H1 (cell line): ENCODE measurements at regions not wholly inside any gene's neighbourhood (a gene's known extent, or its start where the extent isn't known, plus 50 kb on each side); places are given as distances from the start of the nearest gene placed in this dataset.

Experiments used
- CTCF ChIA-PET: fragments of 300-600 bp; sonication (Branson Sonifier 250); formaldehyde crosslinking; loops from one replicate; lab custom pipeline; 2021; ENCODE audit not compliant: partially characterized antibody; lab: Charles Lee
- POLR2A ChIA-PET: fragments of 300-600 bp; sonication (Branson Sonifier 250); formaldehyde crosslinking; loops from one replicate; lab custom pipeline; 2021; ENCODE audit warnings: inconsistent platforms; ENCODE audit not compliant: partially characterized antibody; lab: Charles Lee
- DNase-seq, 2 experiments: peaks; one replicate each; pipeline versions ENCODE4 v3.0.0 to v3.0.0-alpha.2; 2010 to 2022; ENCODE audit warnings: low spot score in 2 of 2, low read depth in 1 of 2, mixed read lengths in 1 of 2
- FAIRE-seq: peaks from 2 replicates; lab custom pipeline; 2011; peaks lifted over from hg19 to GRCh38; lab: Jason Lieb, UNC
- H2AFZ ChIP-seq: 2 replicates; pipeline ENCODE4 v1.8.1; 2012; ENCODE audit warnings: low read length, inconsistent platforms
- H2AK5ac ChIP-seq: 2 replicates; pipeline ENCODE4 v1.6.1; 2013; ENCODE audit warnings: low read depth, low read length
- H2BK120ac ChIP-seq: replicated peaks from 2 replicates; pipeline ENCODE3; 2013; ENCODE audit warnings: low read depth, low read length, inconsistent platforms
- H2BK12ac ChIP-seq: 2 replicates; pipeline ENCODE4 v1.6.1; 2013; ENCODE audit warnings: low read depth, low read length
- H2BK15ac ChIP-seq: 2 replicates; pipeline ENCODE4 v1.6.1; 2013; ENCODE audit warnings: low read length
- H2BK20ac ChIP-seq: 2 replicates; pipeline ENCODE4 v1.6.1; 2013; ENCODE audit warnings: low read length
- H2BK5ac ChIP-seq: 2 replicates; pipeline ENCODE4 v1.6.1; 2013; ENCODE audit warnings: low read depth, low read length
- H3K14ac ChIP-seq: 2 replicates; pipeline ENCODE4 v1.6.1; 2013; ENCODE audit warnings: inconsistent platforms; ENCODE audit not compliant: insufficient read length
- H3K18ac ChIP-seq: 2 replicates; pipeline ENCODE4 v1.6.1; 2013; ENCODE audit warnings: low read length; ENCODE audit errors: extremely low read depth
- H3K23ac ChIP-seq: 2 replicates; pipeline ENCODE4 v1.6.1; 2013; ENCODE audit warnings: inconsistent platforms; ENCODE audit not compliant: insufficient read length
- H3K23me2 ChIP-seq: 2 replicates; pipeline ENCODE4 v1.6.1; 2013; ENCODE audit warnings: low read depth, low read length
- H3K27ac ChIP-seq: 2 replicates; pipeline ENCODE4 v1.6.1; 2011; ENCODE audit warnings: low read depth, low read length, inconsistent platforms
- H3K27me3 ChIP-seq, 4 experiments: replicated peaks in 1 of 4; 1 replicate in 1 of 4; 2 replicates in 3 of 4; pipeline versions ENCODE4 v1.6.1 to v1.8.1; 2011 to 2013; ENCODE audit warnings: low read length in 3 of 4, mild to moderate bottlenecking in 3 of 4, inconsistent platforms in 2 of 4, mixed read lengths in 2 of 4, moderate library complexity in 1 of 4; ENCODE audit not compliant: control insufficient read depth in 3 of 4, insufficient read depth in 3 of 4; ENCODE audit errors: extremely low read depth in 1 of 4
- H3K36me3 ChIP-seq, 4 experiments: 2 replicates each; pipeline versions ENCODE4 v1.6.1 to v1.8.1; 2011 to 2013; ENCODE audit warnings: mild to moderate bottlenecking in 4 of 4, low read length in 3 of 4, moderate library complexity in 2 of 4, control low read depth in 1 of 4, inconsistent platforms in 1 of 4; ENCODE audit not compliant: insufficient read depth in 4 of 4, control insufficient read depth in 2 of 4
- H3K4ac ChIP-seq: replicated peaks from 2 replicates; pipeline ENCODE3; 2013; ENCODE audit warnings: low read length, low read depth, mixed read lengths, inconsistent platforms; ENCODE audit not compliant: insufficient read length
- H3K4me1 ChIP-seq, 4 experiments: replicated peaks in 1 of 4; 1 replicate in 1 of 4; 2 replicates in 3 of 4; pipeline versions ENCODE4 v1.6.1 to v1.8.1; 2011 to 2013; ENCODE audit warnings: low read length in 3 of 4, inconsistent platforms in 2 of 4, mixed read lengths in 1 of 4; ENCODE audit not compliant: insufficient read depth in 4 of 4, control insufficient read depth in 3 of 4
- H3K4me2 ChIP-seq, 2 experiments: 2 replicates each; pipeline versions ENCODE4 v1.6.1 to v1.8.1; 2011 to 2013; ENCODE audit warnings: low read depth in 2 of 2, low read length in 2 of 2, control low read depth in 1 of 2, inconsistent platforms in 1 of 2, mild to moderate bottlenecking in 1 of 2; ENCODE audit not compliant: insufficient read depth in 1 of 2
- H3K4me3 ChIP-seq, 4 experiments: fragments of 200-600, 300-600 bp in 1 of 4; sonication (generic), shearing (Covaris generic), sonication (Bioruptor Twin) in 1 of 4; 2 replicates each; pipeline versions ENCODE4 v1.5.1 to v1.8.1; 2011 to 2016; ENCODE audit warnings: low read length in 4 of 4, low read depth in 3 of 4, control low read depth in 2 of 4, inconsistent platforms in 2 of 4, mild to moderate bottlenecking in 2 of 4, mixed read lengths in 1 of 4, moderate library complexity in 1 of 4; ENCODE audit not compliant: insufficient read depth in 2 of 4; ENCODE audit errors: extremely low read depth in 1 of 4
- H3K56ac ChIP-seq: replicated peaks from 2 replicates; pipeline ENCODE3; 2013; ENCODE audit warnings: low read depth, mild to moderate bottlenecking, mixed read lengths, low read length, inconsistent platforms; ENCODE audit not compliant: insufficient read length
- H3K79me1 ChIP-seq: 2 replicates; pipeline ENCODE4 v1.6.1; 2013; ENCODE audit warnings: low read depth, low read length, control low read depth
- H3K79me2 ChIP-seq, 2 experiments: 2 replicates each; pipeline versions ENCODE4 v1.6.1 to v1.8.1; 2012 to 2013; ENCODE audit warnings: low read length in 2 of 2, mild to moderate bottlenecking in 2 of 2, inconsistent platforms in 1 of 2; ENCODE audit not compliant: insufficient read depth in 2 of 2, control insufficient read depth in 1 of 2
- H3K9ac ChIP-seq, 4 experiments: replicated peaks in 1 of 4; 1 replicate in 1 of 4; 2 replicates in 3 of 4; pipeline versions ENCODE4 v1.6.1 to v1.8.1; 2011 to 2013; ENCODE audit warnings: low read depth in 3 of 4, low read length in 3 of 4, control low read depth in 2 of 4, mild to moderate bottlenecking in 2 of 4, moderate library complexity in 2 of 4, inconsistent platforms in 1 of 4; ENCODE audit errors: extremely low read depth in 1 of 4
- H3K9me3 ChIP-seq, 2 experiments: 2 replicates each; pipeline versions ENCODE4 v1.6.1 to v1.8.1; 2012 to 2013; ENCODE audit warnings: mild to moderate bottlenecking in 2 of 2, moderate library complexity in 2 of 2, control low read depth in 1 of 2, inconsistent platforms in 1 of 2, low read depth in 1 of 2, low read length in 1 of 2, mixed read lengths in 1 of 2; ENCODE audit not compliant: insufficient read depth in 2 of 2
- H4K20me1 ChIP-seq, 2 experiments: replicated peaks in 1 of 2; 2 replicates each; pipeline versions ENCODE3 to v1.8.1; 2011 to 2013; ENCODE audit warnings: inconsistent platforms in 2 of 2, low read length in 2 of 2, mild to moderate bottlenecking in 1 of 2; ENCODE audit not compliant: insufficient read depth in 2 of 2, control insufficient read depth in 1 of 2
- H4K5ac ChIP-seq: 2 replicates; pipeline ENCODE4 v1.6.1; 2013; ENCODE audit warnings: low read length, low read depth, mixed read lengths, inconsistent platforms; ENCODE audit not compliant: insufficient read length
- H4K8ac ChIP-seq: 2 replicates; pipeline ENCODE4 v1.8.0; 2013; ENCODE audit warnings: mild to moderate bottlenecking, moderate library complexity, low read length, inconsistent platforms; ENCODE audit not compliant: insufficient read depth; ENCODE audit errors: extremely low read depth
- H4K91ac ChIP-seq: replicated peaks from 2 replicates; pipeline ENCODE3; 2013; ENCODE audit warnings: low read length, mixed read lengths, inconsistent platforms; ENCODE audit not compliant: insufficient read length
- CBX8 ChIP-seq: fragments of 300-800, 300-1000 bp; sonication (generic); IDR thresholded peaks from 2 replicates; pipeline ENCODE4 v1.7.1; 2016; ENCODE audit warnings: low read depth, low read length, borderline replicate concordance
- CEBPB ChIP-seq: IDR thresholded peaks from 2 replicates; pipeline ENCODE4 v1.6.1; 2012; ENCODE audit warnings: low read depth, low read length
- EZH2 ChIP-seq: fragments of 200-600 bp; sonication (generic); IDR thresholded peaks from 2 replicates; pipeline ENCODE4 v1.7.1; 2012; ENCODE audit warnings: low read depth, mild to moderate bottlenecking, moderate library complexity, low read length, inconsistent platforms; ENCODE audit not compliant: severe bottlenecking
- JUN ChIP-seq: IDR thresholded peaks from 2 replicates; pipeline ENCODE4 v1.6.1; 2011; ENCODE audit warnings: low read depth, mild to moderate bottlenecking, improper control_type of control experiment, low read length
- KDM5A ChIP-seq: fragments of 200-600 bp; IDR thresholded peaks from 2 replicates; pipeline ENCODE4 v1.7.1; 2012; ENCODE audit warnings: mild to moderate bottlenecking, low read length, inconsistent platforms, mixed read lengths
- NRF1 ChIP-seq: IDR thresholded peaks from 2 replicates; pipeline ENCODE4 v1.6.1; 2011; ENCODE audit warnings: mild to moderate bottlenecking, low read depth, low read length, improper control_type of control experiment
- POLR2A ChIP-seq, 2 experiments: IDR thresholded peaks; 1 replicate in 1 of 2; 2 replicates in 1 of 2; pipeline ENCODE4 v1.6.1; 2011; ENCODE audit warnings: low read depth in 2 of 2, low read length in 2 of 2, mild to moderate bottlenecking in 2 of 2; ENCODE audit errors: control extremely low read depth in 1 of 2
- POLR2AphosphoS5 ChIP-seq: IDR thresholded peaks from 2 replicates; pipeline ENCODE4 v1.6.1; 2011; ENCODE audit warnings: low read depth, low read length
- RXRA ChIP-seq: IDR thresholded peaks from 2 replicates; pipeline ENCODE4 v1.6.1; 2011; ENCODE audit warnings: low read depth, mild to moderate bottlenecking, low read length, moderate library complexity; ENCODE audit not compliant: insufficient read depth
- SRF ChIP-seq: IDR thresholded peaks from 2 replicates; pipeline ENCODE4 v1.6.1; 2011; ENCODE audit warnings: mild to moderate bottlenecking, low read depth, low read length, moderate library complexity
- TAF1 ChIP-seq: IDR thresholded peaks from 2 replicates; pipeline ENCODE4 v1.6.1; 2011; ENCODE audit warnings: mild to moderate bottlenecking, low read depth, low read length
- ZNF274 ChIP-seq: IDR thresholded peaks from 2 replicates; pipeline ENCODE4 v1.7.0; 2012; ENCODE audit warnings: low read length, borderline replicate concordance; ENCODE audit errors: extremely low read depth
- WGBS, 2 experiments: shearing (Covaris generic) in 1 of 2; methylation state at CpG; one replicate each; pipeline versions ENCODE4 v1.1.6 to v1.1.7; 2013 to 2015; ENCODE audit warnings: low lambda C conversion rate in 2 of 2, mixed read lengths in 2 of 2, inconsistent platforms in 1 of 2, low coverage in 1 of 2, missing lambda C conversion rate in 1 of 2; ENCODE audit not compliant: insufficient replicate concordance in 2 of 2, insufficient coverage in 1 of 2, insufficient read length in 1 of 2; ENCODE audit errors: extremely low coverage in 1 of 2, missing lambda C conversion rate in 1 of 2; 5-methylcytosine and 5-hydroxymethylcytosine counted together
- TF ChIP-seq, protein P1 (sequence below): IDR thresholded peaks from 2 replicates; pipeline ENCODE4 v1.6.1; 2012; ENCODE audit warnings: low read length, inconsistent platforms
- TF ChIP-seq, protein P2 (sequence below): IDR thresholded peaks from 2 replicates; pipeline ENCODE4 v1.6.1; 2011; ENCODE audit warnings: low read depth, mild to moderate bottlenecking, low read length; ENCODE audit not compliant: insufficient read depth

- no peak overlapping the region for H2BK20ac ChIP-seq
- CTCF ChIA-PET: no interaction called here
- 93% methylated on average over 3 of the region's 3 CpGs; no CpG with 5 or more reads in 1 of the 2 experiments for WGBS, 2 experiments
- TF ChIP-seq CBX8 (no peak), TAF1 (no peak), EZH2 (no peak), KDM5A (no peak), JUN (no peak), CEBPB (no peak), ZNF274 (no peak), NRF1 (no peak), POLR2A (IDR thresholded peaks at IDR 0.05; ENCODE audit: control extremely low read depth in 1 of 2, low read depth in 2 of 2, low read length in 2 of 2) (no peak), SRF (no peak), RXRA (no peak), POLR2AphosphoS5 (no peak)
- TF ChIP-seq, protein P1, sequence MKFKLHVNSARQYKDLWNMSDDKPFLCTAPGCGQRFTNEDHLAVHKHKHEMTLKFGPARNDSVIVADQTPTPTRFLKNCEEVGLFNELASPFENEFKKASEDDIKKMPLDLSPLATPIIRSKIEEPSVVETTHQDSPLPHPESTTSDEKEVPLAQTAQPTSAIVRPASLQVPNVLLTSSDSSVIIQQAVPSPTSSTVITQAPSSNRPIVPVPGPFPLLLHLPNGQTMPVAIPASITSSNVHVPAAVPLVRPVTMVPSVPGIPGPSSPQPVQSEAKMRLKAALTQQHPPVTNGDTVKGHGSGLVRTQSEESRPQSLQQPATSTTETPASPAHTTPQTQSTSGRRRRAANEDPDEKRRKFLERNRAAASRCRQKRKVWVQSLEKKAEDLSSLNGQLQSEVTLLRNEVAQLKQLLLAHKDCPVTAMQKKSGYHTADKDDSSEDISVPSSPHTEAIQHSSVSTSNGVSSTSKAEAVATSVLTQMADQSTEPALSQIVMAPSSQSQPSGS: no peak
- TF ChIP-seq, protein P2, sequence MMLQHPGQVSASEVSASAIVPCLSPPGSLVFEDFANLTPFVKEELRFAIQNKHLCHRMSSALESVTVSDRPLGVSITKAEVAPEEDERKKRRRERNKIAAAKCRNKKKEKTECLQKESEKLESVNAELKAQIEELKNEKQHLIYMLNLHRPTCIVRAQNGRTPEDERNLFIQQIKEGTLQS: no peak
Observed at GRCh38 chr2:183426825-183427224, 302.6 kb downstream of the NUP35 start.

More at GRCh38 chr2:183426825-183427224, 302.6 kb downstream of the NUP35 start:
- no peaks in the 10 kb centered on the region for H3K23me2 ChIP-seq
- H3K4me1 ChIP-seq: 0 out of 7 replicates have a peak, but pooled peaks cover 0 to 2% (median 0%) of the 10 kb centered on the region in 4 experiments
- no peak overlapping the region for H2BK12ac ChIP-seq
- no peak overlapping the region for H3K56ac ChIP-seq
- no peaks in the 10 kb centered on the region for H4K20me1 ChIP-seq
- no peaks in the 10 kb centered on the region for H3K27me3 ChIP-seq
- H4K8ac ChIP-seq: no peak overlapping the region
- H3K4me3 ChIP-seq: no peak overlapping the region
- H3K4me2 ChIP-seq: no peak overlapping the region
- H3K79me2 ChIP-seq: no peaks in the 10 kb centered on the region
- H3K27ac ChIP-seq: no peak overlapping the region
- POLR2A ChIA-PET: no interaction called here
- no peak overlapping the region for H2AFZ ChIP-seq
- no peak for FAIRE-seq
- H2BK5ac ChIP-seq: no peak overlapping the region
- H2BK120ac ChIP-seq: no peak overlapping the region
- H3K9me3 ChIP-seq: no peaks in the 10 kb centered on the region
- H3K79me1 ChIP-seq: no peaks in the 10 kb centered on the region
- H2AK5ac ChIP-seq: no peak overlapping the region
- H3K23ac ChIP-seq: no peak overlapping the region
- H2BK15ac ChIP-seq: no peak overlapping the region
- H3K9ac ChIP-seq: no peak overlapping the region
- H3K18ac ChIP-seq: no peak overlapping the region
- H3K36me3 ChIP-seq: no peaks in the 10 kb centered on the region
- H4K91ac ChIP-seq: no peak overlapping the region
- no peak for DNase-seq
- H3K14ac ChIP-seq: no peak overlapping the region
- H4K5ac ChIP-seq: no peak overlapping the region
- H3K4ac ChIP-seq: no peak overlapping the region
